ENCODE measurements at regions not wholly inside any gene's neighbourhood (a gene's known extent, or its start where the extent isn't known, plus 50 kb on each side); places are given as distances from the start of the nearest gene placed in this dataset.
A peak's percentile ranks its signal among the peaks of the same experiment; 100 is the strongest.

DNA sequence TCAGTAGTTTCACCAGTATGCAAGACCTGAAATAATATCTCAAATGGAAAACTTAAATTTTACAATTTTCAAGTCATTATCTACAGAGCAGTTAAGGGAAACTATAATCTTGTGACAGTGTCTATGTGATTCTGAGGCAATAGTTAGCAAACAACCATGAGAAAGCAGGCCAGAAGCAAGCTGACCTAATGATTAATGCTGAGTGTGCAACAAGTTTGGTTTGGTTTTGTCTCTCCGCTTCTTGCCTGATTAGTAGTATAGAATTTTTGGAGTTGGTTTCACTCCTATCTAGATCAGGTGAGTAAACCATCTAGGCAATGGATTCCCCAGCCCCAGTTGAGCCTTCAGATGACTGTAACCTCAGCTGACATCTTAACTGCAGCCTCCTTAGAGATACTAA lies 212.9 kb upstream of the NAV3 start:
- Histone ChIP-seq H4K20me1 (ENCODE audit: insufficient read depth) (no peaks in the 10 kb centered on the region), H3K36me3 (ENCODE audit: low read depth) (no peaks in the 10 kb centered on the region), H3K4me1 (replicated peaks; ENCODE audit: insufficient read depth) (no peaks in the 10 kb centered on the region), H3K9me2 (ENCODE audit: insufficient read depth) (no peaks in the 10 kb centered on the region), H3K27ac (no peak overlapping the region), H3K4me3 (no peak overlapping the region), H3K27me3 (ENCODE audit: insufficient read depth, low read depth) (no peaks in the 10 kb centered on the region), H3K79me2 (ENCODE audit: low read depth) (no peaks in the 10 kb centered on the region), H3F3A (ENCODE audit: insufficient read depth, low read depth) (no peaks in the 10 kb centered on the region), H3K4me2 (no peak overlapping the region), H3K9me3 (ENCODE audit: insufficient read depth, low read depth) (no peaks in the 10 kb centered on the region), H2AFZ (no peak overlapping the region)
- CTCF ChIA-PET: no interaction called here
- TF ChIP-seq, protein P1, sequence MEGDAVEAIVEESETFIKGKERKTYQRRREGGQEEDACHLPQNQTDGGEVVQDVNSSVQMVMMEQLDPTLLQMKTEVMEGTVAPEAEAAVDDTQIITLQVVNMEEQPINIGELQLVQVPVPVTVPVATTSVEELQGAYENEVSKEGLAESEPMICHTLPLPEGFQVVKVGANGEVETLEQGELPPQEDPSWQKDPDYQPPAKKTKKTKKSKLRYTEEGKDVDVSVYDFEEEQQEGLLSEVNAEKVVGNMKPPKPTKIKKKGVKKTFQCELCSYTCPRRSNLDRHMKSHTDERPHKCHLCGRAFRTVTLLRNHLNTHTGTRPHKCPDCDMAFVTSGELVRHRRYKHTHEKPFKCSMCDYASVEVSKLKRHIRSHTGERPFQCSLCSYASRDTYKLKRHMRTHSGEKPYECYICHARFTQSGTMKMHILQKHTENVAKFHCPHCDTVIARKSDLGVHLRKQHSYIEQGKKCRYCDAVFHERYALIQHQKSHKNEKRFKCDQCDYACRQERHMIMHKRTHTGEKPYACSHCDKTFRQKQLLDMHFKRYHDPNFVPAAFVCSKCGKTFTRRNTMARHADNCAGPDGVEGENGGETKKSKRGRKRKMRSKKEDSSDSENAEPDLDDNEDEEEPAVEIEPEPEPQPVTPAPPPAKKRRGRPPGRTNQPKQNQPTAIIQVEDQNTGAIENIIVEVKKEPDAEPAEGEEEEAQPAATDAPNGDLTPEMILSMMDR (conservative IDR thresholded peaks at IDR 0.05): no peak
- TF ChIP-seq EZH2 (IDR thresholded peaks at IDR 0.05; ENCODE audit: low read depth): no peak
- POLR2A ChIA-PET (ENCODE audit: unreplicated experiment): no interaction called here
- BruUV-seq (replicated peaks): no TSS peak
- intact Hi-C loops (cut with micrococcal nuclease; ENCODE audit: unreplicated experiment): no loop called here
- DNase-seq: no peak

DNA sequence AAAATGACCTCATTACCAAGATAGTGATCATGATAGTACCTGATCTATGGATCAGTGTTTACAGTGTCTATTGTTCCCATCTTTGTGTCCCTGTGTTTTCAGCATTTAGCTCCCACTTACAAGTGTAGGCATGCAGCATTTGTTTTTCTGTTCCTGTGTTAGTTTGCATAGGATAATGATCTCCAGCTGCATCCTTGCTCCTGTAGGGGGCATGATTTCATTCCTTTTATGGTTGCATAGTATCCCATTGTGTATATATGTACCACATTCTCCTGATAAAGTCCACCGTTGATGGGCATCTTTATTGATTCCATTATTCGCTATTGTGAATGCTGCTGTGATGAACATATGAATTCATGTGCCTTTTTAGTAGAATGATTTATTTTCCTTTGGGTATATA lies 215.4 kb upstream of the NAV3 start:
- no peaks in the 10 kb centered on the region for H3K36me3 ChIP-seq (ENCODE audit: low read depth)
- H3K4me1 ChIP-seq (replicated peaks; ENCODE audit: insufficient read depth): no peaks in the 10 kb centered on the region
- TF ChIP-seq, protein P1 (conservative IDR thresholded peaks at IDR 0.05): no peak; the same call in 1 of the 2 replicates
- TF ChIP-seq EZH2 (IDR thresholded peaks at IDR 0.05; ENCODE audit: low read depth): no peak
- H3K79me2 ChIP-seq (ENCODE audit: low read depth): no peaks in the 10 kb centered on the region
- intact Hi-C loops (cut with micrococcal nuclease; ENCODE audit: unreplicated experiment): no loop called here
- no peaks in the 10 kb centered on the region for H3F3A ChIP-seq (ENCODE audit: insufficient read depth, low read depth)
- no peaks in the 10 kb centered on the region for H3K27me3 ChIP-seq (ENCODE audit: insufficient read depth, low read depth)
- CTCF ChIA-PET: interaction anchor here (0.6 kb wide), 1 partner anchor 30 kb away, joined by 3 read pairs; no protein-coding TSS in a partner anchor
- no peak overlapping the region for H3K4me3 ChIP-seq
- no peak overlapping the region for H2AFZ ChIP-seq
- no peaks in the 10 kb centered on the region for H4K20me1 ChIP-seq (ENCODE audit: insufficient read depth)
- H3K9me3 ChIP-seq (ENCODE audit: insufficient read depth, low read depth): 0 out of 2 replicates have a peak, but pooled peaks cover 4% of the 10 kb centered on the region
- no peak overlapping the region for H3K4me2 ChIP-seq
- no TSS peak for BruUV-seq (replicated peaks)
- H3K27ac ChIP-seq: no peak overlapping the region
- POLR2A ChIA-PET (ENCODE audit: unreplicated experiment): no interaction called here
- no peak for DNase-seq
- no peaks in the 10 kb centered on the region for H3K9me2 ChIP-seq (ENCODE audit: insufficient read depth)

- intact Hi-C loops (cut with micrococcal nuclease; ENCODE audit: unreplicated experiment): no loop called here
- H2AFZ ChIP-seq: peak overlapping the region; percentile 49; the same call in 1 of the 2 replicates
- ChIA-PET POLR2A (ENCODE audit: unreplicated experiment) (no interaction called here), CTCF (no interaction called here)
- no peaks in the 10 kb centered on the region for H3K36me3 ChIP-seq (ENCODE audit: low read depth)
- TF ChIP-seq EZH2 (IDR thresholded peaks at IDR 0.05; ENCODE audit: low read depth): no peak
- TF ChIP-seq, protein P1 (conservative IDR thresholded peaks at IDR 0.05): no peak
- no peak overlapping the region for H3K4me3 ChIP-seq
- H4K20me1 ChIP-seq (ENCODE audit: insufficient read depth): no peaks in the 10 kb centered on the region
- no peaks in the 10 kb centered on the region for H3K79me2 ChIP-seq (ENCODE audit: low read depth)
- no peak for DNase-seq
- H3K4me1 ChIP-seq (replicated peaks; ENCODE audit: insufficient read depth): no peaks in the 10 kb centered on the region
- H3K9me2 ChIP-seq (ENCODE audit: insufficient read depth): no peaks in the 10 kb centered on the region
- no peaks in the 10 kb centered on the region for H3K27me3 ChIP-seq (ENCODE audit: insufficient read depth, low read depth)
- BruUV-seq (replicated peaks): no TSS peak
- 0 out of 2 replicates have a peak, but pooled peaks cover 4% of the 10 kb centered on the region for H3K9me3 ChIP-seq (ENCODE audit: insufficient read depth, low read depth)
- no peaks in the 10 kb centered on the region for H3F3A ChIP-seq (ENCODE audit: insufficient read depth, low read depth)
- H3K4me2 ChIP-seq: no peak overlapping the region
- H3K27ac ChIP-seq: no peak overlapping the region
These were observed 217.3 kb upstream of the NAV3 start for GRCh38 chr12:77613411-77613810.
